ENCODE measurements at regions not wholly inside any gene's neighbourhood (a gene's known extent, or its start where the extent isn't known, plus 50 kb on each side); places are given as distances from the start of the nearest gene placed in this dataset.

DNA sequence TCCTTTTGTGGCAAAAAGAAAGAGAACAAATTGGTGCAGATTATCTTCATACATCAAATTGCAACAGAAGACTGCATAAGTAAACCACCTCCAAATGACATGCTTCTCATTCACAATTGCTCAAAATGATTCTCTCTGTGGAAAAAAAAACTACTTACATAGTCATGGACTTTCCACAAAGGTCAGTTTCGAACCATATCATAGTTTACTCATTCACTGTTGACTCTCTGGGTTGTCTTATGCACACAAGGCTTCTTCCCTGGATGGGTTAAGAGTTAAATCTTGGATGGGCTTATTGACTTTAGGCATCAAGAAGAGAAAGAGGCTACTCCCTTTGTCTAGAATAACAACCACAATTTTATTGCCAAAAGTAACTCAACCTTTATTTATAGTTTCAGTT, 91.3 kb upstream of the RAB27B start:
- TF ChIP-seq YY1 (IDR thresholded peaks at IDR 0.05; ENCODE audit: insufficient read depth, insufficient read length), result no peak
- no peak for TF ChIP-seq SUZ12 (IDR thresholded peaks at IDR 0.05; ENCODE audit: extremely low read depth, insufficient read depth, insufficient read length)
